Endothelial cell (in vitro differentiated cells): ENCODE measurements at regions not wholly inside any gene's neighbourhood (a gene's known extent, or its start where the extent isn't known, plus 50 kb on each side); places are given as distances from the start of the nearest gene placed in this dataset.
"Not testable (repeated sequence)": the region's sequence is repeated elsewhere in the genome, so short reads cannot be mapped to it uniquely, and the experiment has no call there.

ENCODE experiments used
- DNase-seq: peaks from one replicate; pipeline ENCODE4 v3.0.0; 2021; ENCODE audit warnings: low spot score
- H3K27ac Mint-ChIP-seq: one replicate; pipeline ENCODE4 v1.8.0; 2021; ENCODE audit warnings: mixed read lengths, inconsistent platforms; ENCODE audit not compliant: unreplicated experiment
- H3K27me3 Mint-ChIP-seq: one replicate; pipeline ENCODE4 v1.8.0; 2021; ENCODE audit warnings: mild to moderate bottlenecking, moderate library complexity, mixed read lengths, inconsistent platforms; ENCODE audit not compliant: unreplicated experiment
- H3K36me3 Mint-ChIP-seq: one replicate; pipeline ENCODE4 v1.8.0; 2021; ENCODE audit warnings: mild to moderate bottlenecking, low read depth, mixed read lengths, inconsistent platforms; ENCODE audit not compliant: unreplicated experiment
- H3K4me1 Mint-ChIP-seq: one replicate; pipeline ENCODE4 v1.8.0; 2021; ENCODE audit warnings: mild to moderate bottlenecking, mixed read lengths, inconsistent platforms; ENCODE audit not compliant: unreplicated experiment
- H3K4me3 Mint-ChIP-seq: one replicate; pipeline ENCODE4 v1.8.0; 2021; ENCODE audit warnings: mild to moderate bottlenecking, mixed read lengths, inconsistent platforms; ENCODE audit not compliant: unreplicated experiment
- H3K9me3 Mint-ChIP-seq: one replicate; pipeline ENCODE4 v1.8.0; 2021; ENCODE audit warnings: mixed read lengths, inconsistent platforms; ENCODE audit not compliant: unreplicated experiment
- CTCF ChIP-seq: fragments of 200-600 bp; sonication (generic); IDR thresholded peaks from one replicate; pipeline ENCODE4 v1.5.0; 2021; ENCODE audit warnings: antibody characterized with exemption; ENCODE audit not compliant: unreplicated experiment

DNA sequence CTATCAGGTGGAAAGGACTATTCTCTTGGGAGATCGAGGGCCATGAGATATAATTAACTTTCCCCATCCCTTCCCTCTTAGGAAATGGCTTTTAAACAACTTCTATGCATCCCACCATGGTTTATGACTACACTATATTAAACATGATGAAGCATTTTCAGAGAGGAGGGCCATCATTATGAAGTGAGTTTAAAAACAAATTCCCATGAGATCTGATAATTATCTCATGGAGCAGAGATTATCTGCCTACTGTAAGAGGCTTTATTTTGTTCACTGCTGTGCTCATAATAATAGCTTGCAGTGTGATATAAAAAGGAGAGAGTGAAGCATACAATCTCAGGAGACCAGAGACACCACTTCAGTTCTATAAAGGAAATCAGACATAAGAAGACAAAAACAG, 330.5 kb upstream of the ZFP42 start:
- DNase-seq = no peak
- Mint-ChIP-seq H3K9me3 (no peaks in the 10 kb centered on the region), H3K36me3 (no peaks in the 10 kb centered on the region), H3K27me3 (no peaks in the 10 kb centered on the region), H3K27ac (no peak overlapping the region), H3K4me1 (no peaks in the 10 kb centered on the region), H3K4me3 (no peak overlapping the region)
- TF ChIP-seq CTCF = no peak

DNA sequence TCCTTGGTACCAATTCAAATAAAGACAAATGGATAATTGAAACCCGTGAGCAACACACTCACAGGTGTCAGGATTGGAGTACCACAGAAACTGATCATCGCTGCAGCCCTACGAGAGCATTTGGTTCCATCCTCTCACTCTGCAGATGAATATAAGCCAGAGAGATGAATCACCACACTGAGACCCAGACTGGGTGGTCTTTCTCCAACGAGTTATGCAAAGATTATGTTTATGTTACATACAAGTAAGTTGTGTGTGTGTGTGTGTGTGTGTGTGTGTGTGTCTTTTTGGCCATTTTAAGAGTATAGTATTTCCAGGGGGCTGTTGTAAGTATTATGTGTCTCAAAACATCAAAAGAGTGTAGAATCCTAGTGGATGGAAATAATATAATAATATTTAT, 329.5 kb upstream of the ZFP42 start:
- Mint-ChIP-seq H3K4me1 (no peaks in the 10 kb centered on the region), H3K27ac (no peak overlapping the region), H3K4me3 (no peak overlapping the region), H3K27me3 (peaks cover under 1% of the 10 kb centered on the region), H3K36me3 (no peaks in the 10 kb centered on the region), H3K9me3 (no peaks in the 10 kb centered on the region)
- no peak for DNase-seq
- TF ChIP-seq CTCF = no peak

DNA sequence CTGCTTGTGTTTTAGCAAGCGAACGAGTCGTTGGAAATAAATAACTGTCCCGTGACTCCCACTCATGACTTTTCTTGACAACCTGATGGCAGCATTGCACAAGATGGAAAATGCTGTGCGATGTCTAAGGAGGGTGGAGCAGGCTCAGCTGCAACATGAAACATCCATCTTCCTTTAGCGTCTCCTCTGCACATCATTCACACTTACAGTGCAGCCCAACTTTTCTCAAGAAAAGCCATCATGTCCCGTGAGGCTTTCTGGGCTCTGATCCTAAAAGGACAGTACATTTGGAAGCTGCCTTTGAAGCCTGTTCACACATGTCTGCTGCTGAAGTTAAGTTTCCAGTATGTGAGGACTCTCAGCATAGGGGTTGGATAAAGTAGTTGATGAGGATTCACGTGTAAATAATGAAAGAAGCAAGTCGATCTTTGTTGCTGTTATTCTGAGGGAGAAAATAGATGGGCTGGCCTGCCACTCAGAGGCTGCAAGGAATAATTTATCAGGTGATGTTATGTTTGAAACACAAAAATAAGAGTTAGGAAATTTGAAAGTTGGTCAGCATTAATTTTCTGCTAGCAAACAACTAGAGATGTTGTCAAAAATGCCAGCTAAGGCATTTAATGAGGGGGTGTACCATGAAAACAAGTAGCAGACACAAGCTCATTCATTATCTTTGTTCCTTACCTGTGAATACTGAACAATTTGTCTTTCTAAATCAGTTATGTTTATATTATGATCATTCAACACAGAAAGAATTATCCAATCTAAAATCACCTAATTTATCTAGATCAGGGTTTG, 328.7 kb upstream of the ZFP42 start:
- no peaks in the 10 kb centered on the region for H3K36me3 Mint-ChIP-seq
- TF ChIP-seq CTCF = no peak
- no peaks in the 10 kb centered on the region for H3K4me1 Mint-ChIP-seq
- DNase-seq = no peak
- H3K27me3 Mint-ChIP-seq = peaks cover 2% of the 10 kb centered on the region
- H3K9me3 Mint-ChIP-seq = no peaks in the 10 kb centered on the region
- no peak overlapping the region for H3K27ac Mint-ChIP-seq
- no peak overlapping the region for H3K4me3 Mint-ChIP-seq

GRCh38 chr4:187668526-187669082, 327.0 kb upstream of the ZFP42 start:
- TF ChIP-seq CTCF = no peak
- Mint-ChIP-seq H3K4me3 (no peak overlapping the region), H3K36me3 (no peaks in the 10 kb centered on the region), H3K4me1 (no peaks in the 10 kb centered on the region), H3K27me3 (peaks cover 2% of the 10 kb centered on the region), H3K9me3 (no peaks in the 10 kb centered on the region), H3K27ac (no peak overlapping the region)
- no peak for DNase-seq

DNA sequence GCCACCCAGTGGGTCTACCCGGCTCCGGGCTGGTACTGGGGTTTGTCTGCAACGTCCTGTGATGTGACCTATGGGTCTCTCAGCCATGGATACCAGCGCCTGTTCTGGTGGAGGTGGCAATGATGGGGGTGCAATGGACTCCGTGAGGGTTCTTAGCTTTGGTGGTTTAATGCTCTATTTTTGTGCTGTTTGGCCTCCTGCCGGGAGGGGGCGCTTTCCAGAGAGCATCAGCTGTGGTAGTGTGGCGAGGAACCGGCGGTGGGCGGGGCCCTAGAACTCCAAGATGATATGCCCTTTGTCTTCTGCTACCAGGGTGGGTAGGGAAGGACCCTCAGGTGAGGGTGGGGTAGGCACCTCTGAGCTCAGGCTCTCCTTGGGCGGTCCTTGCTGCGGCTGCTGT, 324.1 kb upstream of the ZFP42 start:
- not testable (repeated sequence) for H3K36me3 Mint-ChIP-seq, H3K27me3 Mint-ChIP-seq, DNase-seq, H3K4me1 Mint-ChIP-seq, H3K4me3 Mint-ChIP-seq, H3K27ac Mint-ChIP-seq, H3K9me3 Mint-ChIP-seq

DNA sequence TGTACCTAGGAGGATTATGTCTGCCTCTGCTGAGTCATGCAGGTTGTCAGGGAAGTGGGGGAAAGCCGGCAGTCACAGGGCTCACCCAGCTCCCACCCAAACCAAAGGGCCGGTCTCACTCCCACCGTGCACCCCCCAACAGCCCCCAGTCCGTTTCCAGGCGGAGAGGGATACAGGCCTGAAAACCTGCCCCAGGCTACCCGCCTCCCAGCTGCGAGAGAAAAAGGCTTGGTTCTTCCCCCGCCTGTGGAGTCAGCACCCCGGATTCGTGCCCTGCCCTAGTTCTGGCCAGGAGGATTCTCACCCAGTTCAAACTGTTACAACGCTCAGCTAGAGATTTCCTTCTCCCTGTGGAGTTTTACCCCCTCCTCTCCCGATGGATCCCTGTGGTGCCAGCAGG, 323.6 kb upstream of the ZFP42 start:
- H3K27me3 Mint-ChIP-seq, H3K36me3 Mint-ChIP-seq, H3K4me3 Mint-ChIP-seq, H3K9me3 Mint-ChIP-seq, H3K27ac Mint-ChIP-seq, H3K4me1 Mint-ChIP-seq, DNase-seq: not testable (repeated sequence)

DNA sequence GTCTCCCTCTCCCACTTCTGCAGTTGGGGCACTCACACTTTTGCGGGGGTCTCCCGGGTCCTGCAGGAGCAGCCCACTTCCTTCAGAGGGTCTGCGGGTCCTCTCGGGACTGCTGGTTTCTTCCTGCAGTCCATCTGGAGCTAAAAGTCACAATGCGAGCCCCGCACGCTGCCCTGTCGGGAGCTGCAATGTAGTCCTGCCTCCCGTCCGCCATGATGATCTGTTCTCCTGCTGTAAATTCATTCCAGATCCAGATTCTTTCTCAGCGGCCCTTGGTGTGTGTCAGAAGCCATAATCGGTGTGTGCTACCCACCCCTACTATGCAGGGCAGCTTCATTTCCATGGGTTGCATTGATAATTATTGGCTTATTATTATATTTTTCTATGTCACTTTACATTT, 323.0 kb upstream of the ZFP42 start:
- H3K4me3 Mint-ChIP-seq, H3K36me3 Mint-ChIP-seq, H3K4me1 Mint-ChIP-seq, H3K27ac Mint-ChIP-seq, H3K27me3 Mint-ChIP-seq, DNase-seq, H3K9me3 Mint-ChIP-seq: not testable (repeated sequence)
